Breast epithelium (tissue), 4 donors: ENCODE measurements at regions not wholly inside any gene's neighbourhood (a gene's known extent, or its start where the extent isn't known, plus 50 kb on each side); places are given as distances from the start of the nearest gene placed in this dataset.
"Not testable (repeated sequence)": the region's sequence is repeated elsewhere in the genome, so short reads cannot be mapped to it uniquely, and the experiment has no call there.

Source experiments
- DNase-seq, 2 donors: peaks; one replicate each; pipeline ENCODE4 v3.0.0-alpha.2; 2019; ENCODE audit warnings: low spot score in 2 of 2
- H3K27ac ChIP-seq, 2 donors: fragments of 200-600 bp; sonication (generic) in 1 of 2; one replicate each; pipeline ENCODE4 v1.5.1; 2016 to 2019; ENCODE audit warnings: mild to moderate bottlenecking in 1 of 2
- H3K27me3 ChIP-seq, 2 donors: fragments of 200-600 bp; sonication (generic) in 1 of 2; one replicate each; pipeline versions ENCODE4 v1.5.1 to v1.6.0; 2017 to 2019; ENCODE audit warnings: control low read depth in 1 of 2, mild to moderate bottlenecking in 1 of 2
- H3K36me3 ChIP-seq: fragments of 200-600 bp; one replicate; pipeline ENCODE4 v1.5.1; 2019
- H3K4me1 ChIP-seq, 2 donors: fragments of 200-600 bp; sonication (generic); one replicate each; pipeline ENCODE4 v1.5.1; 2016 to 2019; ENCODE audit warnings: control low read depth in 1 of 2
- H3K4me3 ChIP-seq, 3 donors: fragments of 200-600 bp; sonication (generic); 1 replicate in 2 of 3; 2 replicates in 1 of 3; pipeline ENCODE4 v1.5.1; 2016 to 2019; ENCODE audit warnings: mild to moderate bottlenecking in 3 of 3, moderate library complexity in 2 of 3
- H3K9me3 ChIP-seq, 2 donors: fragments of 200-600 bp; sonication (generic) in 1 of 2; one replicate each; pipeline ENCODE4 v1.5.1; 2016 to 2019; ENCODE audit warnings: control low read depth in 1 of 2
- CTCF ChIP-seq, 3 donors: fragments of 450-650 bp; IDR thresholded peaks; one replicate each; pipeline ENCODE4 v1.5.1; 2016 to 2017; ENCODE audit warnings: antibody characterized with exemption in 3 of 3, mild to moderate bottlenecking in 3 of 3, moderate library complexity in 3 of 3
- POLR2A ChIP-seq: fragments of 450-650 bp; IDR thresholded peaks from one replicate; pipeline ENCODE4 v1.6.1; 2016; ENCODE audit warnings: antibody characterized with exemption, mild to moderate bottlenecking, moderate library complexity
- POLR2AphosphoS5 ChIP-seq, 3 donors: sonication (generic); formaldehyde crosslinking; IDR thresholded peaks; one replicate each; pipeline ENCODE4 v1.6.1; 2017; ENCODE audit warnings: antibody characterized with exemption in 3 of 3
- intact Hi-C: fragments of 100-400 bp; cut with DNase I; formaldehyde crosslinking; loops from one replicate; pipeline ENCODE4 v1.15.1; 2023; ENCODE audit warnings: low total_unique reads

- no peaks in the 10 kb centered on the region for H3K4me1 ChIP-seq
- H3K4me3 ChIP-seq = no peak overlapping the region
- peaks cover 0 to under 1% of the 10 kb centered on the region in 2 donors for H3K9me3 ChIP-seq
- intact Hi-C loops = no loop called here
- H3K27me3 ChIP-seq = no peaks in the 10 kb centered on the region
- H3K27ac ChIP-seq = no peak overlapping the region
- H3K36me3 ChIP-seq = no peaks in the 10 kb centered on the region
- no peak for TF ChIP-seq CTCF (IDR thresholded peaks at IDR 0.05)
- DNase-seq = no peak
Measured at GRCh38 chr2:238510911-238511613, 84.3 kb downstream of the ASB1 start.

- Histone ChIP-seq H3K4me3 (no peak overlapping the region), H3K36me3 (no peaks in the 10 kb centered on the region), H3K27me3 (no peaks in the 10 kb centered on the region), H3K9me3 (peaks cover 0 to 6% of the 10 kb centered on the region in 2 donors), H3K4me1 (no peaks in the 10 kb centered on the region), H3K27ac (no peak overlapping the region)
- TF ChIP-seq CTCF (IDR thresholded peaks at IDR 0.05) (no peak), POLR2A (no peak), POLR2AphosphoS5 (IDR thresholded peaks at IDR 0.05) (no peak)
- DNase-seq = no peak
- intact Hi-C loops = no loop called here
Measured at GRCh38 chr2:238511614-238511950, 84.9 kb downstream of the ASB1 start.

GRCh38 chr2:238512247-238512867 lies 85.6 kb downstream of the ASB1 start:
- H3K36me3 ChIP-seq = no peaks in the 10 kb centered on the region
- H3K27me3 ChIP-seq = no peaks in the 10 kb centered on the region
- H3K4me3 ChIP-seq = no peak overlapping the region
- no peak for DNase-seq
- no peak overlapping the region for H3K27ac ChIP-seq
- intact Hi-C loops = no loop called here
- TF ChIP-seq CTCF (IDR thresholded peaks at IDR 0.05) (no peak), POLR2AphosphoS5 (IDR thresholded peaks at IDR 0.05) (no peak), POLR2A (no peak)
- H3K9me3 ChIP-seq = peaks cover 6 to 12% of the 10 kb centered on the region in 2 donors
- no peaks in the 10 kb centered on the region for H3K4me1 ChIP-seq

GRCh38 chr2:238513346-238513745 lies 86.6 kb downstream of the ASB1 start:
- Histone ChIP-seq H3K36me3 (no peaks in the 10 kb centered on the region), H3K9me3 (peaks cover 12 to 21% of the 10 kb centered on the region in 2 donors), H3K27ac (no peak overlapping the region), H3K27me3 (no peaks in the 10 kb centered on the region), H3K4me3 (no peak overlapping the region), H3K4me1 (no peaks in the 10 kb centered on the region)
- no peak for DNase-seq
- TF ChIP-seq POLR2A = no peak
- peak in 2 of 3 donors; percentile 26 to 41 for TF ChIP-seq CTCF (IDR thresholded peaks at IDR 0.05)
- TF ChIP-seq POLR2AphosphoS5 (IDR thresholded peaks at IDR 0.05) = no peak
- intact Hi-C loops = no loop called here

GRCh38 chr2:238514024-238514423 lies 87.3 kb downstream of the ASB1 start:
- H3K36me3 ChIP-seq, H3K4me3 ChIP-seq, H3K27ac ChIP-seq, DNase-seq, H3K27me3 ChIP-seq, H3K4me1 ChIP-seq, intact Hi-C loops: not testable (repeated sequence)
- peaks cover 12 to 23% of the 10 kb centered on the region in 2 donors for H3K9me3 ChIP-seq
